ENCODE measurements at regions not wholly inside any gene's neighbourhood (a gene's known extent, or its start where the extent isn't known, plus 50 kb on each side); places are given as distances from the start of the nearest gene placed in this dataset.

DNA sequence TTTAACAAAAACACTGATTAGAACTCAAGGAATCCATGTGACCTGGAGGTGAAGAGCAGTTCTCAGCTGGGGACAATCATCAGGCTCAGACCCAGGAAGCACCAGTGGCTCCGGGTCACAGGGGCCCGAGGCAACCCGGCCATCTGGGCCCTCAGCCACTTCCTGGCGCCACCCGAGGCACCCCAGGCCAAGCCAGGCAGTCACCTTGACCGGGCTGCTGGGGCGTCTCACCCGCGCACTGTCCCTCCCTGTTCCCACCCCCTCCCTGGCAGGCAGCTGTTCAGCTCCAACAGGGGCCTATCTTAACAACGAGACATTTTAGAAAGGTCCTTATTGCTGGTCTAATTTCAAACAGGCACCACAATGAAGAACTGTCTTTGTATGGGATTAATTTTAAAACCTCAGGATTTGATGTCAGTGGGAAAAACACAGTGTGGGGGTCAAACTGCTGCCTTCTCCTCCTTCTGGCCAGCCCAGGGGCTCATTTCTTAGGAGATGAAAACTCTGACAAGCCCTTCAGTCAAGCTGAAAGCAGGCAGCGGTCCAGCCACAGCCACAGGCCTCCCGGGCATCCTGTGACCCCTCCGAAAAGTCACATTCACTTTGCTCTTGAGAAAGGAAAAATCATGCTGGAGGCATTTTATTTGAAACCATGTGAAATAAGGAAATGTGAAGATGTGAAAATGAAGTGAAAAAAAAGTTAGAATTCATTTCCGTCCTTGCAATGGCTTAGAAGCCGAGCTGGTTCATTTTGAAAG lies 83.3 kb downstream of the KCTD15 start:
- TF ChIP-seq YY1 (IDR thresholded peaks at IDR 0.05; ENCODE audit: insufficient read depth, insufficient read length) (no peak), SUZ12 (IDR thresholded peaks at IDR 0.05; ENCODE audit: extremely low read depth, insufficient read depth, insufficient read length) (no peak)
